Loucy (cell line): ENCODE measurements at regions not wholly inside any gene's neighbourhood (a gene's known extent, or its start where the extent isn't known, plus 50 kb on each side); places are given as distances from the start of the nearest gene placed in this dataset.

Source experiments
- H2AFZ ChIP-seq: fragments of 200-600 bp; sonication (generic); 2 replicates; pipeline ENCODE4 v1.6.0; 2016; ENCODE audit warnings: antibody characterized with exemption, mild to moderate bottlenecking, low read length, moderate library complexity
- H3F3A ChIP-seq: fragments of 200-600 bp; 2 replicates; pipeline ENCODE4 v1.6.0; 2016; ENCODE audit warnings: antibody characterized with exemption, low read depth, mild to moderate bottlenecking
- H3K27me3 ChIP-seq: fragments of 200-600 bp; sonication (generic); 2 replicates; pipeline ENCODE4 v1.6.1; 2014; ENCODE audit warnings: low read length, mild to moderate bottlenecking; ENCODE audit not compliant: insufficient read depth, poor library complexity, severe bottlenecking
- H3K36me3 ChIP-seq: fragments of 200-600 bp; sonication (generic); 2 replicates; pipeline ENCODE4 v1.6.1; 2016; ENCODE audit warnings: low read length; ENCODE audit not compliant: insufficient read depth
- H3K4me1 ChIP-seq: fragments of 200-600 bp; sonication (generic); 2 replicates; pipeline ENCODE4 v1.5.1; 2014; ENCODE audit warnings: low read length, mild to moderate bottlenecking; ENCODE audit not compliant: insufficient read depth, poor library complexity, severe bottlenecking
- H3K4me2 ChIP-seq: fragments of 200-600 bp; sonication (generic); 2 replicates; pipeline ENCODE4 v1.6.0; 2014; ENCODE audit warnings: antibody characterized with exemption, low read length, low read depth, mild to moderate bottlenecking; ENCODE audit not compliant: poor library complexity, severe bottlenecking
- H3K4me3 ChIP-seq: fragments of 200-600 bp; sonication (generic); 2 replicates; pipeline ENCODE4 v1.5.1; 2014; ENCODE audit warnings: low read length, mild to moderate bottlenecking, mixed read lengths; ENCODE audit not compliant: poor library complexity, severe bottlenecking
- H3K79me2 ChIP-seq: fragments of 200-600 bp; sonication (generic); 2 replicates; pipeline ENCODE4 v1.6.1; 2014; ENCODE audit warnings: low read length; ENCODE audit not compliant: insufficient read depth
- H3K9ac ChIP-seq: fragments of 200-600 bp; sonication (generic); 2 replicates; pipeline ENCODE4 v1.6.0; 2014; ENCODE audit warnings: mild to moderate bottlenecking, low read depth, low read length, moderate library complexity; ENCODE audit not compliant: poor library complexity, severe bottlenecking
- H3K9me2 ChIP-seq: fragments of 200-600 bp; sonication (generic); replicated peaks from 2 replicates; pipeline ENCODE4 v1.6.1; 2016; ENCODE audit warnings: low read depth, low read length, mixed read lengths
- H3K9me3 ChIP-seq: fragments of 200-600 bp; sonication (generic); 2 replicates; pipeline ENCODE4 v1.6.1; 2014; ENCODE audit warnings: mild to moderate bottlenecking, antibody characterized with exemption, low read length, low read depth; ENCODE audit not compliant: insufficient read depth
- H4K20me1 ChIP-seq: fragments of 200-600 bp; sonication (generic); 2 replicates; pipeline ENCODE4 v1.6.0; 2014; ENCODE audit warnings: antibody characterized with exemption, low read length, mild to moderate bottlenecking; ENCODE audit not compliant: insufficient read depth, poor library complexity, severe bottlenecking
- EZH2phosphoT487 ChIP-seq: fragments of 200-600 bp; IDR thresholded peaks from 2 replicates; pipeline ENCODE4 v1.6.1; 2018; ENCODE audit warnings: antibody characterized with exemption, mild to moderate bottlenecking, moderate library complexity, borderline replicate concordance
- TF ChIP-seq, protein P1 (sequence below): fragments of 200-600 bp; sonication (generic); conservative IDR thresholded peaks from 2 replicates; pipeline ENCODE4 v1.5.1; 2014; ENCODE audit warnings: mild to moderate bottlenecking, antibody characterized with exemption, low read length

DNA sequence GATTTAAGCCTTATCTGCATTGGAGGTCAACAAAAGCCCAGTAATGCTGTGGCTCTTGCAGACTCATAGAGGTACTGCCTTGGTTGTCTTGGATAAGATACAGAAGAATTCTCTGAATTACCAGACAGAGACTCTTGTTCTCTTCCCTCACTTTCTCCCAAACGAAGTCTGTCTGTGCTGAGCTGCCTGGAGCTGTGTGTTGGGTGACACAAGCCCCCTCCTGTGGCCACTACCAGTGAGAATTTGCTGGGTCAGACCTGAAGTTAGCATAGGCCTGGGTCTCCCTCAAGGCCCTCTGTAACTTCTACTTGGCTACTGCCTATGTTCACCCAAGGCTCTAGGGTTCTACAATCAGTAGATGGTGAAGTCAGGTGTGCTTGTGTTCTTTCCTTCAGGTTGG, 413.0 kb downstream of the PCDH20 start:
- Histone ChIP-seq H3K79me2 (no peaks in the 10 kb centered on the region), H3K4me3 (no peak overlapping the region), H3K9me2 (no peaks in the 10 kb centered on the region), H3K9ac (no peak overlapping the region), H2AFZ (no peak overlapping the region), H3K9me3 (no peaks in the 10 kb centered on the region; the same call in 1 of the 2 replicates), H3K36me3 (no peaks in the 10 kb centered on the region), H3K4me1 (no peaks in the 10 kb centered on the region), H3F3A (no peaks in the 10 kb centered on the region), H4K20me1 (no peaks in the 10 kb centered on the region), H3K4me2 (no peak overlapping the region), H3K27me3 (no peaks in the 10 kb centered on the region)
- TF ChIP-seq EZH2phosphoT487 = no peak
- TF ChIP-seq, protein P1, sequence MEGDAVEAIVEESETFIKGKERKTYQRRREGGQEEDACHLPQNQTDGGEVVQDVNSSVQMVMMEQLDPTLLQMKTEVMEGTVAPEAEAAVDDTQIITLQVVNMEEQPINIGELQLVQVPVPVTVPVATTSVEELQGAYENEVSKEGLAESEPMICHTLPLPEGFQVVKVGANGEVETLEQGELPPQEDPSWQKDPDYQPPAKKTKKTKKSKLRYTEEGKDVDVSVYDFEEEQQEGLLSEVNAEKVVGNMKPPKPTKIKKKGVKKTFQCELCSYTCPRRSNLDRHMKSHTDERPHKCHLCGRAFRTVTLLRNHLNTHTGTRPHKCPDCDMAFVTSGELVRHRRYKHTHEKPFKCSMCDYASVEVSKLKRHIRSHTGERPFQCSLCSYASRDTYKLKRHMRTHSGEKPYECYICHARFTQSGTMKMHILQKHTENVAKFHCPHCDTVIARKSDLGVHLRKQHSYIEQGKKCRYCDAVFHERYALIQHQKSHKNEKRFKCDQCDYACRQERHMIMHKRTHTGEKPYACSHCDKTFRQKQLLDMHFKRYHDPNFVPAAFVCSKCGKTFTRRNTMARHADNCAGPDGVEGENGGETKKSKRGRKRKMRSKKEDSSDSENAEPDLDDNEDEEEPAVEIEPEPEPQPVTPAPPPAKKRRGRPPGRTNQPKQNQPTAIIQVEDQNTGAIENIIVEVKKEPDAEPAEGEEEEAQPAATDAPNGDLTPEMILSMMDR = no peak

DNA sequence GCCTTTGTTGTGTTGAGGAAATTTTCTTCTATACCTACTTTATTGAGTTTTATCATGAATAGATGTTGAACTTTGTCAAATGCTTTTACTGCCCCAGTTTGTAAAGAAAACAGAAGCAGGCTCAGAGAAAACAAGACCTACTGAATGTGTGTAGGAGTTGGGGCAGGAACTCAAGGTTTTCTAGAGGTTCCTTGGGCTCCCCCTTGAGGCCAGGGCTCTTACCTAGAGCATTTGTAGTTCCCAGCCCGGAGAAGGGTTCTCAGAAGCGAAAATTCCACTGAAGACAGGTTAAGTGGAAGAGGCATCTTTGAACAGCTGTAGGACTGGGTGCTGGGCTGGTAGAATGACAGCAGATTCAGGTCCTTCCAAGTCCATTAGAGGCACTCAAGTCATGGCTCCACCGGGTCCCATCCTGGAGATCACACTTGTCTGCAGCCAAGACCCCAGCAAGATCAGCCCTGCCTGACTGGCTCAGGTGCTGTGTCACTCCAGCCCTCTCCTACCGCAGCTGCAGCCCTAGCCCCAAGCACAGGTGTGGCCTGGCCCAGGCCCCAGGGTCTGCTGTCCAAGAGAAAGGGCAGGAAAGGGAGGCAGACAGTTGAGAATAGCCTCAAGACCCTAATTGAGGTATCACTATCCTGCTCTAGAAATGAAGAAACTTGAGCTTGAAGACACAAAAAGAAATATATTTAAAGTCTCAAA, 425.5 kb downstream of the PCDH20 start:
- Histone ChIP-seq H3K4me2 (no peak overlapping the region), H3K9me2 (no peaks in the 10 kb centered on the region), H4K20me1 (no peaks in the 10 kb centered on the region), H3K79me2 (no peaks in the 10 kb centered on the region), H3K36me3 (no peaks in the 10 kb centered on the region), H3K9ac (no peak overlapping the region), H3K4me1 (no peaks in the 10 kb centered on the region), H2AFZ (no peak overlapping the region), H3K9me3 (no peaks in the 10 kb centered on the region), H3K4me3 (no peak overlapping the region), H3K27me3 (no peaks in the 10 kb centered on the region), H3F3A (no peaks in the 10 kb centered on the region)
- TF ChIP-seq, protein P1 = peak; percentile 52
- no peak for TF ChIP-seq EZH2phosphoT487

DNA sequence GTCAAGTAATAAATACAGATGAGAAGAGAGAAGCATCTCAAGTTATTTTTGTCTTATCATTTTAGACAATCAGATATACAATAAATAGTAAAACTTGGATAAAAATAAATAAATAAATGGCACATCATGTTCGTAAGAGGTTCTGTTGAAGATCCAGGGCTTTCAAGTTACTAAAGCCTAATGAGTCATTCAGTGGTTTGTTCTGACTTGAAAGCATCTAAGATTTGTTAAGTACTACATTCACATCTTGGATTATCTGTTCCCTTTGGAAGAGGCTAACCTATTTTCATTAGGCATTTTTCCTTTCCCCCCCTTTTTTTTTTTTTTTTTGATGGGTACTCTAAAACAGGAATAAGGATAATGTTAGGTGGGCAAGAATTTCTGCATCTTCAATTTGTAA, 429.3 kb downstream of the PCDH20 start:
- Histone ChIP-seq H4K20me1 (no peaks in the 10 kb centered on the region), H3K4me1 (no peaks in the 10 kb centered on the region), H3K9me3 (no peaks in the 10 kb centered on the region), H3K4me2 (no peak overlapping the region), H3K27me3 (no peaks in the 10 kb centered on the region), H3K36me3 (no peaks in the 10 kb centered on the region), H2AFZ (no peak overlapping the region), H3K9ac (no peak overlapping the region), H3K9me2 (no peaks in the 10 kb centered on the region), H3K79me2 (no peaks in the 10 kb centered on the region), H3K4me3 (no peak overlapping the region), H3F3A (no peaks in the 10 kb centered on the region)
- no peak for TF ChIP-seq EZH2phosphoT487
- TF ChIP-seq, protein P1 = no peak
